Astrocyte of the hippocampus (primary cell): ENCODE measurements at regions not wholly inside any gene's neighbourhood (a gene's known extent, or its start where the extent isn't known, plus 50 kb on each side); places are given as distances from the start of the nearest gene placed in this dataset.
"Not testable (repeated sequence)": the region's sequence is repeated elsewhere in the genome, so short reads cannot be mapped to it uniquely, and the experiment has no call there.

Experiments
- DNase-seq: peaks from one replicate; pipeline ENCODE4 v3.0.0; 2011; ENCODE audit warnings: low read depth, low spot score

GRCh38 chr16:75924397-75924796, 198.1 kb upstream of the CPHXL start:
- no peak for DNase-seq

GRCh38 chr16:75927810-75928209, 201.5 kb upstream of the CPHXL start:
- no peak for DNase-seq

- no peak for DNase-seq
Measured at GRCh38 chr16:75928295-75928694, 202.0 kb upstream of the CPHXL start.

GRCh38 chr16:75929046-75929445, 202.8 kb upstream of the CPHXL start:
- no peak for DNase-seq

- DNase-seq = peak; percentile 78
Measured at GRCh38 chr16:75931043-75931442, 204.8 kb upstream of the CPHXL start.

GRCh38 chr16:75931970-75932369, 205.7 kb upstream of the CPHXL start:
- DNase-seq = no peak

- DNase-seq = no peak
Measured at GRCh38 chr16:75938818-75939217, 212.5 kb upstream of the CPHXL start.

GRCh38 chr16:75942351-75942750, 216.1 kb upstream of the CPHXL start:
- DNase-seq = no peak

GRCh38 chr16:75942936-75943335, 216.6 kb upstream of the CPHXL start:
- DNase-seq = no peak

- DNase-seq = no peak
Measured at GRCh38 chr16:75943705-75944514, 217.6 kb upstream of the CPHXL start.

GRCh38 chr16:75945916-75946457, 219.7 kb upstream of the CPHXL start:
- DNase-seq = no peak

GRCh38 chr16:75947626-75948239, 221.4 kb upstream of the CPHXL start:
- DNase-seq = no peak

GRCh38 chr16:75948441-75948840, 222.2 kb upstream of the CPHXL start:
- DNase-seq = no peak

GRCh38 chr16:75948886-75949285, 222.6 kb upstream of the CPHXL start:
- DNase-seq = no peak

GRCh38 chr16:75952124-75952523, 225.8 kb upstream of the CPHXL start:
- no peak for DNase-seq

- DNase-seq = no peak
Measured at GRCh38 chr16:75957870-75958269, 231.6 kb upstream of the CPHXL start.

- DNase-seq = no peak
Measured at GRCh38 chr16:75965504-75966374, 239.4 kb upstream of the CPHXL start.

GRCh38 chr16:75969120-75969519, 242.8 kb upstream of the CPHXL start:
- not testable (repeated sequence) for DNase-seq

- DNase-seq = no peak
Measured at GRCh38 chr16:75971334-75971733, 245.0 kb upstream of the CPHXL start.

GRCh38 chr16:75983296-75983695, 257.0 kb upstream of the CPHXL start:
- DNase-seq = no peak

GRCh38 chr16:75983741-75984381, 257.6 kb upstream of the CPHXL start:
- DNase-seq = peak; percentile 1

GRCh38 chr16:75987323-75987722, 261.0 kb upstream of the CPHXL start:
- no peak for DNase-seq
